MM.1S (cell line): ENCODE measurements at regions not wholly inside any gene's neighbourhood (a gene's known extent, or its start where the extent isn't known, plus 50 kb on each side); places are given as distances from the start of the nearest gene placed in this dataset.

Source experiments
- DNase-seq: peaks from one replicate; pipeline ENCODE4 v3.0.0-alpha.2; 2015
- H2AFZ ChIP-seq: fragments of 300-600 bp; sonication (generic); 2 replicates; pipeline ENCODE4 v1.6.0; 2016; ENCODE audit warnings: antibody characterized with exemption, low read length
- H3F3A ChIP-seq: fragments of 300-600 bp; sonication (generic); 2 replicates; pipeline ENCODE4 v1.6.1; 2016; ENCODE audit warnings: mild to moderate bottlenecking, antibody characterized with exemption, low read length, moderate library complexity, mixed read lengths; ENCODE audit not compliant: insufficient read depth
- H3K27ac ChIP-seq: fragments of 300-600 bp; sonication (generic); 2 replicates; pipeline ENCODE4 v1.5.1; 2016; ENCODE audit warnings: mild to moderate bottlenecking, low read length
- H3K27me3 ChIP-seq: fragments of 300-600 bp; sonication (generic); replicated peaks from 2 replicates; pipeline ENCODE4 v1.6.0; 2016; ENCODE audit warnings: low read length; ENCODE audit not compliant: insufficient read depth
- H3K36me3 ChIP-seq: fragments of 300-600 bp; sonication (generic); replicated peaks from 2 replicates; pipeline ENCODE4 v1.6.1; 2016; ENCODE audit warnings: mild to moderate bottlenecking, low read length, mixed read lengths; ENCODE audit not compliant: insufficient read depth
- H3K4me1 ChIP-seq: fragments of 300-600 bp; sonication (generic); 2 replicates; pipeline ENCODE4 v1.6.1; 2016; ENCODE audit warnings: low read length, mixed read lengths
- H3K4me2 ChIP-seq: fragments of 300-600 bp; sonication (generic); 2 replicates; pipeline ENCODE4 v1.6.0; 2016; ENCODE audit warnings: low read depth, low read length
- H3K4me3 ChIP-seq: fragments of 300-600 bp; sonication (generic); 2 replicates; pipeline ENCODE4 v1.5.1; 2016; ENCODE audit warnings: low read length, mixed read lengths
- H3K79me2 ChIP-seq: fragments of 300-600 bp; sonication (generic); 2 replicates; pipeline ENCODE4 v1.6.1; 2016; ENCODE audit warnings: mixed run types, low read length, mixed read lengths
- H3K9ac ChIP-seq: fragments of 300-600 bp; sonication (generic); 2 replicates; pipeline ENCODE4 v1.6.1; 2016; ENCODE audit warnings: low read length, mixed read lengths
- H3K9me2 ChIP-seq: fragments of 300-600 bp; sonication (generic); replicated peaks from 2 replicates; pipeline ENCODE4 v1.6.1; 2016; ENCODE audit warnings: mild to moderate bottlenecking, low read length, mixed read lengths; ENCODE audit not compliant: insufficient read depth
- H3K9me3 ChIP-seq: fragments of 300-600 bp; sonication (generic); replicated peaks from 2 replicates; pipeline ENCODE4 v1.6.1; 2016; ENCODE audit warnings: mild to moderate bottlenecking, low read length, mixed read lengths; ENCODE audit not compliant: insufficient read depth
- H4K20me1 ChIP-seq: fragments of 300-600 bp; sonication (generic); 2 replicates; pipeline ENCODE4 v1.6.1; 2016; ENCODE audit warnings: mild to moderate bottlenecking, low read length, moderate library complexity, mixed read lengths; ENCODE audit not compliant: insufficient read depth
- EZH2 ChIP-seq: fragments of 300-600 bp; sonication (generic); optimal IDR thresholded peaks from 2 replicates; pipeline ENCODE3; 2017; ENCODE audit warnings: low read depth, mild to moderate bottlenecking, antibody characterized with exemption, low read length, mixed read lengths
- EZH2phosphoT487 ChIP-seq: fragments of 300-600 bp; sonication (generic); IDR thresholded peaks from 2 replicates; pipeline ENCODE4 v1.6.1; 2018; ENCODE audit warnings: antibody characterized with exemption, low read length
- TF ChIP-seq, protein P1 (sequence below): fragments of 300-600 bp; sonication (generic); IDR thresholded peaks from 2 replicates; pipeline ENCODE4 v1.5.1; 2016; ENCODE audit warnings: antibody characterized with exemption, low read length, mixed read lengths

DNA sequence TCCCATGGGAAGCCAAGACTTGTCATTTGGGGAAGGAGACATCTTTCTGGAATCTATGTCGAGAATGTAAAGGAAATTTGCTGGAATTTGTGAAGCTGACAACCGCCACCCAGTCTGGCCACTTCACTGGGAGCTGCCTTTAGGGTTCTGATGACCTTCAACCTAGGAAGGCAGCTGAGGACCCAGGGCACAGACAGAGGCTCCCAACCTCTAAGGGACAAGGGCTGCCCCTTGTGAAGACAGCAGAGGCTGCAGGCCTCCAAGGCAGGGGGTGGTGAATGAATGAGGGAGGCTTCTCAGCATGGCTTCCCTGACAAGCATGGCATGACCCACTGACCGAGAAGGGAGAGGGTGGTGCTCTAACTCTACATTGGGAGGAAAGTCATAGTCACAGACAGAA lies 128.9 kb upstream of the ASB18 start:
- Histone ChIP-seq H3K4me2 (no peak overlapping the region), H3K27me3 (no peaks in the 10 kb centered on the region), H3K36me3 (no peaks in the 10 kb centered on the region), H3K4me1 (no peaks in the 10 kb centered on the region), H3F3A (no peaks in the 10 kb centered on the region), H3K4me3 (no peak overlapping the region), H3K9me2 (no peaks in the 10 kb centered on the region), H3K79me2 (no peaks in the 10 kb centered on the region), H4K20me1 (no peaks in the 10 kb centered on the region), H3K9ac (no peak overlapping the region), H2AFZ (no peak overlapping the region), H3K27ac (no peak overlapping the region), H3K9me3 (no peaks in the 10 kb centered on the region)
- TF ChIP-seq, protein P1, sequence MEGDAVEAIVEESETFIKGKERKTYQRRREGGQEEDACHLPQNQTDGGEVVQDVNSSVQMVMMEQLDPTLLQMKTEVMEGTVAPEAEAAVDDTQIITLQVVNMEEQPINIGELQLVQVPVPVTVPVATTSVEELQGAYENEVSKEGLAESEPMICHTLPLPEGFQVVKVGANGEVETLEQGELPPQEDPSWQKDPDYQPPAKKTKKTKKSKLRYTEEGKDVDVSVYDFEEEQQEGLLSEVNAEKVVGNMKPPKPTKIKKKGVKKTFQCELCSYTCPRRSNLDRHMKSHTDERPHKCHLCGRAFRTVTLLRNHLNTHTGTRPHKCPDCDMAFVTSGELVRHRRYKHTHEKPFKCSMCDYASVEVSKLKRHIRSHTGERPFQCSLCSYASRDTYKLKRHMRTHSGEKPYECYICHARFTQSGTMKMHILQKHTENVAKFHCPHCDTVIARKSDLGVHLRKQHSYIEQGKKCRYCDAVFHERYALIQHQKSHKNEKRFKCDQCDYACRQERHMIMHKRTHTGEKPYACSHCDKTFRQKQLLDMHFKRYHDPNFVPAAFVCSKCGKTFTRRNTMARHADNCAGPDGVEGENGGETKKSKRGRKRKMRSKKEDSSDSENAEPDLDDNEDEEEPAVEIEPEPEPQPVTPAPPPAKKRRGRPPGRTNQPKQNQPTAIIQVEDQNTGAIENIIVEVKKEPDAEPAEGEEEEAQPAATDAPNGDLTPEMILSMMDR = no peak
- no peak for TF ChIP-seq EZH2
- TF ChIP-seq EZH2phosphoT487 = no peak
- no peak for DNase-seq

DNA sequence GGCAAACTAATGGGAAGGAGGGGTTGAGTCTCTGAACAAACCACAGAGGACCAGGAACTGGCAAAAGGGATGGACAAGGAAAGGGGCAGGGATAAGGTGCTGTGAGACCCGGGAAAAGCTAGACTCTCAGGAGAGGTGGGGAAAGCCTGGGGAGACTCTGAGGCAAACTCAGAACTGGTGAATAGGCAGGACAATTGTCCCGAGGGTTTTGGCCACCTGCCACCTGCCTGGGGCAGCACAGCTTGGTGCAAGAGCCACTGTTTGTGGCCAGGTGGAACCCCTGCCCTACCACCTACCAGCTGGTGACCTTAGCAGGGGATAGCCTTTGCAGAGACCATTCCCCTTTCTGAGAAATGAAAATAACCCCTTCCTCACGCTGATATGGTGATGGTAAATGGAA lies 129.4 kb upstream of the ASB18 start:
- Histone ChIP-seq H2AFZ (no peak overlapping the region), H3K27ac (no peak overlapping the region), H3K9me3 (no peaks in the 10 kb centered on the region), H3K79me2 (no peaks in the 10 kb centered on the region), H4K20me1 (no peaks in the 10 kb centered on the region), H3K27me3 (no peaks in the 10 kb centered on the region), H3F3A (no peaks in the 10 kb centered on the region), H3K9ac (no peak overlapping the region), H3K4me1 (no peaks in the 10 kb centered on the region), H3K36me3 (no peaks in the 10 kb centered on the region), H3K9me2 (no peaks in the 10 kb centered on the region), H3K4me3 (no peak overlapping the region), H3K4me2 (no peak overlapping the region)
- TF ChIP-seq EZH2phosphoT487 (no peak), EZH2 (no peak)
- TF ChIP-seq, protein P1 = no peak
- no peak for DNase-seq

DNA sequence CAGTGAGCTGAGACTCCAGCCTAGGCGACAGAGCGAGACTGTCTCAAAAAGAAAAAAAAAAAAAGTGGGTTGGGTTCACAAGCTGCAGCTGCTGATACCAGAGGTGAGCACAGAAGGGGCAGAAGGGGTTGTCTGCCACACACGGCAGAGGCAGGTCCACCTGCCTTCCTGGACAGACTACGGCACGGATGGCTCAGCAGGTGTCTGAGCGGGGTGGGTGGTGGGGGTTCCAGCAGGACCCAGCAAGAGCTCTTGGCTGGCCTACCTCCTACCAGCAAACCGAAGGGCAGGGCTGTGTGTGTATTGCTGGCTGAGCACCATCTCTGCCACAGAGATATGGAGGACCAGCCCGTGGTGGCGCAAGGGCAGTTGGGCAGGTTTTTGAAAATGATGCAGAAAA lies 130.4 kb upstream of the ASB18 start:
- TF ChIP-seq EZH2 (no peak), EZH2phosphoT487 (no peak)
- TF ChIP-seq, protein P1 = no peak
- H3K9ac ChIP-seq = no peak overlapping the region
- H3K4me2 ChIP-seq = no peak overlapping the region
- H3F3A ChIP-seq = no peaks in the 10 kb centered on the region
- H3K9me2 ChIP-seq = no peaks in the 10 kb centered on the region
- H3K27ac ChIP-seq = no peak overlapping the region
- H3K4me1 ChIP-seq = no peaks in the 10 kb centered on the region
- H3K27me3 ChIP-seq = no peaks in the 10 kb centered on the region
- no peaks in the 10 kb centered on the region for H3K79me2 ChIP-seq
- no peaks in the 10 kb centered on the region for H3K9me3 ChIP-seq
- no peak overlapping the region for H3K4me3 ChIP-seq
- no peaks in the 10 kb centered on the region for H4K20me1 ChIP-seq
- H3K36me3 ChIP-seq = no peaks in the 10 kb centered on the region
- no peak overlapping the region for H2AFZ ChIP-seq
- DNase-seq = no peak
